A549 (cell line): ENCODE measurements at regions not wholly inside any gene's neighbourhood (a gene's known extent, or its start where the extent isn't known, plus 50 kb on each side); places are given as distances from the start of the nearest gene placed in this dataset.

Experiments
- CBX2 ChIP-seq: fragments of 200-600 bp; sonication (generic); IDR thresholded peaks from 2 replicates; pipeline ENCODE4 v1.6.1; 2016; ENCODE audit warnings: low read depth, mild to moderate bottlenecking, borderline replicate concordance
- CTCF ChIP-seq: fragments of >200 bp; sonication (Bioruptor Twin); formaldehyde crosslinking; IDR thresholded peaks from 3 replicates; pipeline ENCODE4 v1.5.1; 2016
- EHMT2 ChIP-seq: fragments of 200-600 bp; sonication (generic); IDR thresholded peaks from 2 replicates; pipeline ENCODE4 v1.6.1; 2016; ENCODE audit warnings: antibody characterized with exemption, low read depth, mild to moderate bottlenecking, moderate library complexity
- MAX ChIP-seq: IDR thresholded peaks from 2 replicates; pipeline ENCODE4 v1.6.1; 2012
- NFE2L2 ChIP-seq: fragments of 150-350 bp; conservative IDR thresholded peaks from 2 replicates; pipeline ENCODE4 v1.6.1; 2014; ENCODE audit warnings: low read length
- NPAS2 ChIP-seq: fragments of 250-450 bp; sonication (Bioruptor Pico); IDR thresholded peaks from 2 replicates; pipeline ENCODE4 v1.8.0; 2022; ENCODE audit warnings: mild to moderate bottlenecking, moderate library complexity, borderline replicate concordance
- NR3C1 ChIP-seq: fragments of >200 bp; sonication (Bioruptor Twin); formaldehyde crosslinking; IDR thresholded peaks from 3 replicates; pipeline ENCODE4 v1.6.1; 2017
- RAD21 ChIP-seq, 2 experiments: fragments of >200 bp in 1 of 2; sonication (Bioruptor Twin) in 1 of 2; formaldehyde crosslinking in 1 of 2; IDR thresholded peaks in 1 of 2; conservative IDR thresholded peaks in 1 of 2; 2 replicates in 1 of 2; 3 replicates in 1 of 2; pipeline ENCODE4 v1.6.1; 2012 to 2018; ENCODE audit warnings: inconsistent platforms in 1 of 2
- RCOR1 ChIP-seq: fragments of 150-350 bp; IDR thresholded peaks from 2 replicates; pipeline ENCODE4 v1.6.1; 2014; ENCODE audit warnings: antibody characterized with exemption, low read length, low read depth
- SMC3 ChIP-seq: fragments of >200 bp; sonication (Bioruptor Twin); formaldehyde crosslinking; IDR thresholded peaks from 3 replicates; pipeline ENCODE4 v1.6.1; 2018; ENCODE audit warnings: inconsistent platforms
- SREBF2 ChIP-seq: fragments of 450-650 bp; IDR thresholded peaks from 2 replicates; pipeline ENCODE4 v1.6.1; 2014; ENCODE audit warnings: mild to moderate bottlenecking, moderate library complexity

GRCh38 chr7:69428089-69428488 lies 170.2 kb upstream of the AUTS2 start:
- TF ChIP-seq NPAS2 (CRISPR knock-in tag) (no peak), NR3C1 (no peak), EHMT2 (no peak), CTCF (no peak), RAD21 (conservative IDR thresholded peaks at IDR 0.05 in 1 of 2, IDR thresholded peaks at IDR 0.05 in 1 of 2) (no peak), SMC3 (no peak), NFE2L2 (no peak), SREBF2 (no peak), MAX (no peak), RCOR1 (no peak), CBX2 (no peak)
